ENCODE measurements at regions not wholly inside any gene's neighbourhood (a gene's known extent, or its start where the extent isn't known, plus 50 kb on each side); places are given as distances from the start of the nearest gene placed in this dataset.

GRCh38 chr12:91606662-91607377 is 424.2 kb upstream of the DCN start:
- TF ChIP-seq CTCF (IDR thresholded peaks at IDR 0.05): no peak
- no peak for TF ChIP-seq POLR2A (IDR thresholded peaks at IDR 0.05)
- TF ChIP-seq POLR2AphosphoS5 (IDR thresholded peaks at IDR 0.05): no peak
- Histone ChIP-seq H3K9me3 (no peaks in the 10 kb centered on the region), H3K27ac (no peak overlapping the region), H3K27me3 (replicated peaks; ENCODE audit: insufficient read depth) (no peaks in the 10 kb centered on the region), H3K4me1 (replicated peaks) (no peaks in the 10 kb centered on the region), H3K4me3 (no peak overlapping the region), H3K36me3 (no peaks in the 10 kb centered on the region)
- 81% methylated on average over 3 of the region's 3 CpGs for WGBS
- intact Hi-C loops (cut with DNase I): no loop called here
- no peak for DNase-seq (ENCODE audit: low spot score)

- H3K4me3 ChIP-seq: no peak overlapping the region
- DNase-seq (ENCODE audit: low spot score): no peak
- H3K36me3 ChIP-seq: no peaks in the 10 kb centered on the region
- H3K4me1 ChIP-seq (replicated peaks): no peaks in the 10 kb centered on the region
- TF ChIP-seq CTCF (IDR thresholded peaks at IDR 0.05) (no peak), POLR2AphosphoS5 (IDR thresholded peaks at IDR 0.05) (no peak), POLR2A (IDR thresholded peaks at IDR 0.05) (no peak)
- intact Hi-C loops (cut with DNase I): no loop called here
- H3K27ac ChIP-seq: no peak overlapping the region
- no peaks in the 10 kb centered on the region for H3K27me3 ChIP-seq (replicated peaks; ENCODE audit: insufficient read depth)
- WGBS: 61% methylated on average over 6 of the region's 6 CpGs
- no peaks in the 10 kb centered on the region for H3K9me3 ChIP-seq
Measured at GRCh38 chr12:91604897-91605296, 422.3 kb upstream of the DCN start.

- intact Hi-C loops (cut with DNase I): no loop called here
- Histone ChIP-seq H3K9me3 (no peaks in the 10 kb centered on the region), H3K36me3 (no peaks in the 10 kb centered on the region), H3K27ac (no peak overlapping the region), H3K4me1 (replicated peaks) (no peaks in the 10 kb centered on the region), H3K27me3 (replicated peaks; ENCODE audit: insufficient read depth) (no peaks in the 10 kb centered on the region), H3K4me3 (no peak overlapping the region)
- no peak for TF ChIP-seq POLR2A (IDR thresholded peaks at IDR 0.05)
- no peak for TF ChIP-seq POLR2AphosphoS5 (IDR thresholded peaks at IDR 0.05)
- no peak for DNase-seq (ENCODE audit: low spot score)
- 46% methylated on average over 2 of the region's 2 CpGs for WGBS
Measured at GRCh38 chr12:91603060-91603459, 420.4 kb upstream of the DCN start.

- no peak for TF ChIP-seq POLR2A (IDR thresholded peaks at IDR 0.05)
- no peak for TF ChIP-seq CTCF (IDR thresholded peaks at IDR 0.05)
- no peak for TF ChIP-seq POLR2AphosphoS5 (IDR thresholded peaks at IDR 0.05)
- no peaks in the 10 kb centered on the region for H3K9me3 ChIP-seq
- intact Hi-C loops (cut with DNase I): no loop called here
- WGBS: 83% methylated on average over 4 of the region's 4 CpGs
- no peaks in the 10 kb centered on the region for H3K36me3 ChIP-seq
- DNase-seq (ENCODE audit: low spot score): no peak
- H3K27ac ChIP-seq: no peak overlapping the region
- no peaks in the 10 kb centered on the region for H3K4me1 ChIP-seq (replicated peaks)
- no peak overlapping the region for H3K4me3 ChIP-seq
- H3K27me3 ChIP-seq (replicated peaks; ENCODE audit: insufficient read depth): no peaks in the 10 kb centered on the region
Measured at GRCh38 chr12:91601054-91601453, 418.4 kb upstream of the DCN start.

- Histone ChIP-seq H3K27ac (no peak overlapping the region), H3K9me3 (no peaks in the 10 kb centered on the region), H3K27me3 (replicated peaks; ENCODE audit: insufficient read depth) (no peaks in the 10 kb centered on the region), H3K4me1 (replicated peaks) (no peaks in the 10 kb centered on the region), H3K4me3 (no peak overlapping the region), H3K36me3 (no peaks in the 10 kb centered on the region)
- intact Hi-C loops (cut with DNase I): no loop called here
- 81% methylated on average over 1 of the region's 1 CpG for WGBS
- DNase-seq (ENCODE audit: low spot score): no peak
- TF ChIP-seq POLR2AphosphoS5 (IDR thresholded peaks at IDR 0.05): no peak
- no peak for TF ChIP-seq POLR2A (IDR thresholded peaks at IDR 0.05)
- TF ChIP-seq CTCF (IDR thresholded peaks at IDR 0.05): no peak
Measured at GRCh38 chr12:91594715-91595114, 412.1 kb upstream of the DCN start.
